22Rv1 (cell line): ENCODE measurements at regions not wholly inside any gene's neighbourhood (a gene's known extent, or its start where the extent isn't known, plus 50 kb on each side); places are given as distances from the start of the nearest gene placed in this dataset.
"Not testable (repeated sequence)": the region's sequence is repeated elsewhere in the genome, so short reads cannot be mapped to it uniquely, and the experiment has no call there.

Experiments used
- H3K27ac ChIP-seq: fragments of 450-650 bp; 2 replicates; pipeline ENCODE4 v1.5.1; 2017
- CTCF ChIP-seq: fragments of 450-650 bp; IDR thresholded peaks from 2 replicates; pipeline ENCODE4 v1.5.1; 2017; ENCODE audit warnings: mild to moderate bottlenecking
- ZFX ChIP-seq: fragments of 450-650 bp; IDR thresholded peaks from 2 replicates; pipeline ENCODE4 v1.6.1; 2017; ENCODE audit warnings: antibody characterized with exemption, borderline replicate concordance

- H3K27ac ChIP-seq = not testable (repeated sequence)
- peak; percentile 74 for TF ChIP-seq CTCF
These were observed 284.7 kb downstream of the ARPP21 start for GRCh38 chr3:35924070-35924469.

GRCh38 chr3:35927441-35927840, 288.1 kb downstream of the ARPP21 start:
- H3K27ac ChIP-seq = no peak overlapping the region
- no peak for TF ChIP-seq ZFX

GRCh38 chr3:35929158-35929557, 289.8 kb downstream of the ARPP21 start:
- no peak overlapping the region for H3K27ac ChIP-seq
- TF ChIP-seq ZFX (no peak), CTCF (no peak)

- no peak for TF ChIP-seq ZFX
- no peak for TF ChIP-seq CTCF
- H3K27ac ChIP-seq = no peak overlapping the region
These were observed 292.5 kb downstream of the ARPP21 start for GRCh38 chr3:35931867-35932266.

GRCh38 chr3:35932995-35933394, 293.7 kb downstream of the ARPP21 start:
- no peak overlapping the region for H3K27ac ChIP-seq
- no peak for TF ChIP-seq CTCF
- TF ChIP-seq ZFX = no peak

DNA sequence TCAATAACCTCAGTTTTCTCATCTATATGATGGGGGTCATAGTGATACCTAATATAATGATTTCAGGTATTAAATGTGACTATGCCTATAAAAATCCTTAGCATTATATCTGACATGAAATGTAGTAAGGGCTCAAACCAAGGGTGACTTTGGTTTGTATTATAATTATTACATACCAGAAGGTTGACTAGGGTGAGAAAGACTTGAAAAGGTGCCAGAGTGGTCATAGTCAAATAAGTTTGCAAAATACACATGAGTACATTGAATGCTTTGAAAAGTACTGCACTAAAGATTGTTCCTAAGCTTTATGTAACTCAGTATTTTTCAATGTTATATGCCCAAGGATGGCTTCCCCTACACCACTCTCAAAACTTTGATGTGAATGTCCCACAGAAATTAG, 297.2 kb downstream of the ARPP21 start:
- no peak overlapping the region for H3K27ac ChIP-seq

DNA sequence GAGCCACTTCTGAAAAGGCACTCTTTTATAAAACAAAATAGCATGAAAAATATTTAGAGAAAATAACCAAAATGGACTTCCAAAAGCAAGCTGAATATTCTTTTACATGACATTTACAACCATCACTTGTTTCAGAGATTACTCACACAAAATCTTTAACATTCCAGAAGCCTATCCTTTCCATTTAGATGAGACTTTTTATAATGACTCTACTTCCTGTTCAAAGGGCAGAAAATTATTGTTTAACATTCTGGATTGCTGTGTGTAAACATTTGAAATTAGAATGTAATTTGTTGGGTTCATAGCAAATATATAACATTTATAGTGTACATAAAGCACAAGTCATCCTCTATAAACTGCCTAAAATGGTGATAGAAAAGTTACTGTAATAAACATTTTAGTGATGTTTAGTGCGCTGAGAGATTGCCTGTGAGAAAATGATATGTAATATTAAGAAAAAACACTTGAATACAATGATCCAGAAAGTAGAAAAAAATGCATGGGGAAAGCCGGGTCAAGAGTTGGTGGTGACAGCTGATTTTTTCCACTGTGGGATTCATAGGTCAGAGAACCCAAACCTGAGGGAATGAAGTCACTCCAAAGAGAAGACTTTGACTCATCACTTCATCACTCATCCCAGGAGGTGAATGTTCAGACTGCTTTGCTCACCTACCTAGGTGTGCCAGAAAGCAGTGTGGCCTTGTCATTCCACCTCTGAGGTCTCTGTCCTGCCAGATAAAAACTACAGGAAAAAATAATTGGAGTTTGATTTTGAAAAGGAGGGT, 305.8 kb downstream of the ARPP21 start:
- H3K27ac ChIP-seq = no peak overlapping the region
- no peak for TF ChIP-seq CTCF
- TF ChIP-seq ZFX = no peak

More for the DNA sequence above, 297.2 kb downstream of the ARPP21 start:
- TF ChIP-seq CTCF = no peak
- no peak for TF ChIP-seq ZFX
